GM23248 (cell line): ENCODE measurements at regions not wholly inside any gene's neighbourhood (a gene's known extent, or its start where the extent isn't known, plus 50 kb on each side); places are given as distances from the start of the nearest gene placed in this dataset.

Source experiments
- EZH2 ChIP-seq: fragments of 200-600 bp; sonication (generic); IDR thresholded peaks from 2 replicates; pipeline ENCODE4 v1.6.1; 2018; ENCODE audit warnings: antibody characterized with exemption, mild to moderate bottlenecking; ENCODE audit not compliant: insufficient read depth, poor library complexity, severe bottlenecking
- EZH2phosphoT487 ChIP-seq: fragments of 200-600 bp; sonication (generic); IDR thresholded peaks from 2 replicates; pipeline ENCODE4 v1.6.1; 2018; ENCODE audit warnings: antibody characterized with exemption, moderate library complexity, mild to moderate bottlenecking, low read depth; ENCODE audit not compliant: insufficient read depth

- no peak for TF ChIP-seq EZH2
- TF ChIP-seq EZH2phosphoT487, result no peak
These were observed 240.5 kb upstream of the CHD1 start for GRCh38 chr5:99169309-99169708.
